Immature natural killer cell (primary cell): ENCODE measurements at regions not wholly inside any gene's neighbourhood (a gene's known extent, or its start where the extent isn't known, plus 50 kb on each side); places are given as distances from the start of the nearest gene placed in this dataset.

ENCODE experiments used
- DNase-seq, 3 donors: peaks; one replicate each; pipeline ENCODE4 v3.0.0; 2022; ENCODE audit warnings: mixed read lengths in 1 of 3
- H3K27ac Mint-ChIP-seq, 6 donors: one replicate each; pipeline ENCODE4 v1.8.0; 2020; ENCODE audit warnings: mixed read lengths in 6 of 6, mild to moderate bottlenecking in 5 of 6, inconsistent platforms in 4 of 6, moderate library complexity in 3 of 6
- H3K27me3 Mint-ChIP-seq, 3 donors: one replicate each; pipeline ENCODE4 v1.8.0; 2020 to 2021; ENCODE audit warnings: low read depth in 3 of 3, mild to moderate bottlenecking in 3 of 3, mixed read lengths in 3 of 3, moderate library complexity in 3 of 3, inconsistent platforms in 1 of 3
- H3K36me3 Mint-ChIP-seq, 3 donors: one replicate each; pipeline ENCODE4 v1.8.0; 2020; ENCODE audit warnings: mixed read lengths in 3 of 3, inconsistent platforms in 2 of 3, mild to moderate bottlenecking in 2 of 3
- H3K4me1 Mint-ChIP-seq, 2 donors: one replicate each; pipeline ENCODE4 v1.8.0; 2020; ENCODE audit warnings: inconsistent platforms in 2 of 2, mild to moderate bottlenecking in 2 of 2, mixed read lengths in 2 of 2, moderate library complexity in 1 of 2
- H3K4me3 Mint-ChIP-seq, 5 donors: one replicate each; pipeline ENCODE4 v1.8.0; 2020; ENCODE audit warnings: mild to moderate bottlenecking in 5 of 5, mixed read lengths in 5 of 5, inconsistent platforms in 3 of 5, moderate library complexity in 3 of 5
- H3K9me3 Mint-ChIP-seq, 6 donors: one replicate each; pipeline ENCODE4 v1.8.0; 2020; ENCODE audit warnings: mild to moderate bottlenecking in 6 of 6, mixed read lengths in 6 of 6, inconsistent platforms in 4 of 6, moderate library complexity in 3 of 6

- Mint-ChIP-seq H3K27ac (no peak overlapping the region), H3K27me3 (peaks cover 0 to 4% (median 2%) of the 10 kb centered on the region in 3 donors), H3K4me3 (no peak overlapping the region), H3K4me1 (no peaks in the 10 kb centered on the region), H3K36me3 (no peaks in the 10 kb centered on the region), H3K9me3 (peaks cover 0 to 2% (median 0%) of the 10 kb centered on the region in 6 donors)
- no peak for DNase-seq
Measured at GRCh38 chr2:46850742-46851141, 64.9 kb downstream of the MCFD2 start.

GRCh38 chr2:46849721-46850556, 65.7 kb downstream of the MCFD2 start:
- no peak overlapping the region for H3K27ac Mint-ChIP-seq
- peaks cover 1 to 5% (median 4%) of the 10 kb centered on the region in 3 donors for H3K27me3 Mint-ChIP-seq
- DNase-seq, result no peak
- H3K4me1 Mint-ChIP-seq, result no peaks in the 10 kb centered on the region
- H3K36me3 Mint-ChIP-seq, result no peaks in the 10 kb centered on the region
- peaks cover 0 to 2% (median 0%) of the 10 kb centered on the region in 6 donors for H3K9me3 Mint-ChIP-seq
- H3K4me3 Mint-ChIP-seq, result no peak overlapping the region

- H3K4me3 Mint-ChIP-seq, result no peak overlapping the region
- peaks cover 2 to 5% (median 2%) of the 10 kb centered on the region in 3 donors for H3K27me3 Mint-ChIP-seq
- H3K27ac Mint-ChIP-seq, result no peak overlapping the region
- no peak for DNase-seq
- H3K9me3 Mint-ChIP-seq, result peaks cover 0 to 2% (median 0%) of the 10 kb centered on the region in 6 donors
- H3K4me1 Mint-ChIP-seq, result no peaks in the 10 kb centered on the region
- H3K36me3 Mint-ChIP-seq, result no peaks in the 10 kb centered on the region
Measured at GRCh38 chr2:46849046-46849715, 66.4 kb downstream of the MCFD2 start.

GRCh38 chr2:46848447-46848846, 67.2 kb downstream of the MCFD2 start:
- no peaks in the 10 kb centered on the region for H3K36me3 Mint-ChIP-seq
- H3K4me3 Mint-ChIP-seq, result no peak overlapping the region
- H3K4me1 Mint-ChIP-seq, result no peaks in the 10 kb centered on the region
- H3K27me3 Mint-ChIP-seq, result peaks cover 2 to 5% (median 4%) of the 10 kb centered on the region in 3 donors
- H3K27ac Mint-ChIP-seq, result no peak overlapping the region
- H3K9me3 Mint-ChIP-seq, result peaks cover 0 to 2% (median 0%) of the 10 kb centered on the region in 6 donors
- DNase-seq, result no peak

GRCh38 chr2:46847726-46848412, 67.7 kb downstream of the MCFD2 start:
- Mint-ChIP-seq H3K36me3 (no peaks in the 10 kb centered on the region), H3K27me3 (peaks cover 2 to 5% (median 4%) of the 10 kb centered on the region in 3 donors)
- no peak for DNase-seq

GRCh38 chr2:46847185-46847710, 68.4 kb downstream of the MCFD2 start:
- Mint-ChIP-seq H3K4me1 (no peaks in the 10 kb centered on the region), H3K4me3 (no peak overlapping the region), H3K27me3 (peaks cover 2 to 6% (median 4%) of the 10 kb centered on the region in 3 donors), H3K27ac (no peak overlapping the region), H3K36me3 (no peaks in the 10 kb centered on the region), H3K9me3 (peaks cover 0 to 2% (median 0%) of the 10 kb centered on the region in 6 donors)
- DNase-seq, result no peak

More at GRCh38 chr2:46847726-46848412, 67.7 kb downstream of the MCFD2 start:
- Mint-ChIP-seq H3K9me3 (peaks cover 0 to 2% (median 0%) of the 10 kb centered on the region in 6 donors), H3K27ac (no peak overlapping the region), H3K4me3 (no peak overlapping the region), H3K4me1 (no peaks in the 10 kb centered on the region)

GRCh38 chr2:46846536-46846935, 69.1 kb downstream of the MCFD2 start:
- no peak overlapping the region for H3K4me3 Mint-ChIP-seq
- peaks cover 0 to 2% (median 0%) of the 10 kb centered on the region in 6 donors for H3K9me3 Mint-ChIP-seq
- H3K36me3 Mint-ChIP-seq, result no peaks in the 10 kb centered on the region
- DNase-seq, result no peak
- peaks cover 2 to 6% (median 4%) of the 10 kb centered on the region in 3 donors for H3K27me3 Mint-ChIP-seq
- H3K4me1 Mint-ChIP-seq, result peaks cover 0 to 4% of the 10 kb centered on the region in 2 donors
- H3K27ac Mint-ChIP-seq, result no peak overlapping the region

GRCh38 chr2:46845542-46846486, 69.8 kb downstream of the MCFD2 start:
- no peak for DNase-seq
- Mint-ChIP-seq H3K36me3 (no peaks in the 10 kb centered on the region), H3K9me3 (peaks cover 0 to 2% (median 0%) of the 10 kb centered on the region in 6 donors), H3K4me1 (peaks cover 0 to 6% of the 10 kb centered on the region in 2 donors), H3K27me3 (peaks cover 2 to 6% (median 4%) of the 10 kb centered on the region in 3 donors), H3K4me3 (no peak overlapping the region), H3K27ac (no peak overlapping the region)

GRCh38 chr2:46844443-46844842, 71.2 kb downstream of the MCFD2 start:
- Mint-ChIP-seq H3K27ac (no peak overlapping the region), H3K27me3 (peaks cover 2 to 7% (median 4%) of the 10 kb centered on the region in 3 donors), H3K9me3 (peaks cover 0 to 2% (median 0%) of the 10 kb centered on the region in 6 donors), H3K36me3 (no peaks in the 10 kb centered on the region), H3K4me3 (no peak overlapping the region), H3K4me1 (peaks cover 0 to 6% of the 10 kb centered on the region in 2 donors)
- DNase-seq, result no peak

- Mint-ChIP-seq H3K4me3 (no peak overlapping the region), H3K36me3 (no peaks in the 10 kb centered on the region), H3K27ac (no peak overlapping the region), H3K9me3 (peaks cover 0 to 2% (median 0%) of the 10 kb centered on the region in 6 donors), H3K27me3 (peaks cover 2 to 7% (median 4%) of the 10 kb centered on the region in 3 donors), H3K4me1 (peaks cover 0 to 6% of the 10 kb centered on the region in 2 donors)
- DNase-seq, result no peak
Measured at GRCh38 chr2:46844034-46844433, 71.6 kb downstream of the MCFD2 start.

GRCh38 chr2:46843316-46843715, 72.3 kb downstream of the MCFD2 start:
- Mint-ChIP-seq H3K9me3 (no peaks in the 10 kb centered on the region), H3K27ac (no peak overlapping the region), H3K4me1 (peaks cover 0 to 6% of the 10 kb centered on the region in 2 donors), H3K36me3 (no peaks in the 10 kb centered on the region), H3K4me3 (no peak overlapping the region), H3K27me3 (peaks cover 2 to 7% (median 4%) of the 10 kb centered on the region in 3 donors)
- DNase-seq, result no peak

- DNase-seq, result no peak
- H3K9me3 Mint-ChIP-seq, result no peaks in the 10 kb centered on the region
- no peaks in the 10 kb centered on the region for H3K36me3 Mint-ChIP-seq
- H3K27me3 Mint-ChIP-seq, result peaks cover 2 to 9% (median 4%) of the 10 kb centered on the region in 3 donors
- peaks cover 0 to 6% of the 10 kb centered on the region in 2 donors for H3K4me1 Mint-ChIP-seq
- no peak overlapping the region for H3K4me3 Mint-ChIP-seq
- no peak overlapping the region for H3K27ac Mint-ChIP-seq
Measured at GRCh38 chr2:46842876-46843275, 72.7 kb downstream of the MCFD2 start.
